ENCODE measurements at regions not wholly inside any gene's neighbourhood (a gene's known extent, or its start where the extent isn't known, plus 50 kb on each side); places are given as distances from the start of the nearest gene placed in this dataset.

- Histone ChIP-seq H2BK5ac (ENCODE audit: insufficient read length, low read length) (no peak overlapping the region), H3K79me1 (ENCODE audit: insufficient read depth, low read depth, low read length, poor library complexity, severe bottlenecking) (no peaks in the 10 kb centered on the region), H3K23ac (ENCODE audit: insufficient read length, low read depth, low read length) (no peak overlapping the region), H3K4ac (ENCODE audit: low read depth, low read length) (no peak overlapping the region), H4K91ac (ENCODE audit: insufficient read length, low read depth, low read length) (no peak overlapping the region), H3K56ac (ENCODE audit: insufficient read length, low read depth, low read length) (no peak overlapping the region), H2AK5ac (ENCODE audit: insufficient read length, low read length) (no peak overlapping the region), H3K4me2 (ENCODE audit: insufficient read depth, insufficient read length, low read length) (no peak overlapping the region), H3K27ac (ENCODE audit: insufficient read length, low read depth, low read length) (no peak overlapping the region), H2BK120ac (ENCODE audit: low read depth, low read length, poor library complexity, severe bottlenecking) (no peak overlapping the region), H2AFZ (ENCODE audit: low read length) (no peak overlapping the region), H3K18ac (ENCODE audit: insufficient read length, low read depth, low read length) (no peak overlapping the region), H3K79me2 (ENCODE audit: insufficient read depth, low read length) (no peaks in the 10 kb centered on the region), H2BK12ac (ENCODE audit: insufficient read length, low read depth, low read length) (no peak overlapping the region), H2BK20ac (ENCODE audit: low read depth, low read length, poor library complexity, severe bottlenecking) (no peak overlapping the region), H3K23me2 (ENCODE audit: insufficient read length, low read depth, low read length, poor library complexity, severe bottlenecking) (no peaks in the 10 kb centered on the region), H3T11ph (ENCODE audit: low read length) (no peak overlapping the region), H2BK15ac (ENCODE audit: low read depth, low read length) (no peak overlapping the region), H3K14ac (ENCODE audit: insufficient read depth, low read length) (no peak overlapping the region), H3K4me1 (ENCODE audit: insufficient read depth, low read length) (peaks cover 6% of the 10 kb centered on the region; the same call in 1 of the 2 replicates), H4K20me1 (ENCODE audit: control insufficient read depth, insufficient read depth, insufficient read length) (no peaks in the 10 kb centered on the region), H4K5ac (ENCODE audit: insufficient read length, low read depth, low read length) (no peak overlapping the region), H4K8ac (replicated peaks; ENCODE audit: insufficient read length, low read depth, low read length) (no peak overlapping the region), H3K9me3 (ENCODE audit: control insufficient read depth, low read depth, low read length) (no peaks in the 10 kb centered on the region), H3K27me3 (ENCODE audit: insufficient read depth, low read length) (no peaks in the 10 kb centered on the region), H3K9ac (ENCODE audit: extremely low read depth, insufficient read length, low read length) (no peak overlapping the region)
- WGBS (ENCODE audit: extremely low coverage, insufficient read length, low lambda C conversion rate), result no CpG with 5 or more reads among the region's 5 CpGs
- Mint-ChIP-seq H3K4me1 (peaks cover 2 to 6% of the 10 kb centered on the region in 2 experiments; a peak in 3 of 4 replicates), H3K36me3 (ENCODE audit: insufficient read depth in 1 of 3, low read depth in 3 of 3) (no peaks in the 10 kb centered on the region), H3K27me3 (ENCODE audit: low read depth) (peaks cover 3% of the 10 kb centered on the region; the same call in 1 of the 2 replicates), H3K4me3 (no peak overlapping the region), H3K9me3 (no peaks in the 10 kb centered on the region), H3K27ac (no peak overlapping the region)
- TF ChIP-seq CTCF (conservative IDR thresholded peaks at IDR 0.05), result no peak
- no peak for DNase-seq
Measured at GRCh38 chr5:148924817-148925216, 98.4 kb downstream of the ADRB2 start.
